Erythroblast (primary cell): ENCODE measurements at regions not wholly inside any gene's neighbourhood (a gene's known extent, or its start where the extent isn't known, plus 50 kb on each side); places are given as distances from the start of the nearest gene placed in this dataset.

Experiments used
- GATA1 ChIP-seq: IDR thresholded peaks from 2 replicates; pipeline ENCODE4 v1.6.1; 2011; ENCODE audit warnings: low read depth, mild to moderate bottlenecking, control low read depth, low read length, moderate library complexity
- POLR2A ChIP-seq: IDR thresholded peaks from 2 replicates; pipeline ENCODE4 v1.6.1; 2011; ENCODE audit warnings: mild to moderate bottlenecking, low read length

DNA sequence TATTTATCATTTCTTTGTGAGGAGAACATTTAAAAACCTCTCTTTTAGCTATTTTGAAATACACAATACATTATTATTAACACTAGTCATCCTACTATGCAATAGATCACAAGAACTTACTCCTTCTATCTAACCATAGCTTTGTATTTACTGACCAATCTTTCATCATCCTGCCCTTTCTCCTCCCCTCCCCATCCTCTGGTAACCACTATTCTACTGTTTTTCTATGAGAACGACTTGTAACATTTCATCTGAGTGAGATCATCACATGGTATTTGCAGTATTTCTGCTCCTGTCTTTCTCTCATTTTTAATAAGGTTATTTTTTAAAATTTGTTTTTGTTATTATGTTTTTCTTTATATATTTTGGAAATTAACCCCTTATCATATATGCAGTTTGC, 331.8 kb downstream of the TEX13C start:
- TF ChIP-seq POLR2A (no peak), GATA1 (no peak)
